ENCODE measurements at regions not wholly inside any gene's neighbourhood (a gene's known extent, or its start where the extent isn't known, plus 50 kb on each side); places are given as distances from the start of the nearest gene placed in this dataset.

DNA sequence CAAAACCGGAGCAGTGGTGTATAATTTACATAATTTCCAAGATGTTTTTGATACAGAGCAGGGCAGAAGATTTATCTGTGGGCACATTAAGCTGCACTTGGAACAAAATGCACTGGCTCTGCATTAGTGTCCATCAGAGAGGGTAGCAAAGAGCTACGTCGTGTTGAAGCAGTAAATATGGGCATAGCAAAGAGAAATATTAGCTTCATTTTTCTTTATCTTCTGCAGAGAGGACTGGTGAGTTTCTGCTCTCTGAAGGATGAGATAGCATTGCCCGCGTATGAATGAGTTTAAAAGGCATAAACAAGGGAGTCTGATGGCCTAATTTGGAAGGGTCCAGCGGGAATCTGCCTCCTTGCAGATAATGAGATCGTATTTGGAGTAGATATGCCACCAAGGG is 227.8 kb upstream of the CDH11 start:
- no peak for TF ChIP-seq POLR2A (IDR thresholded peaks at IDR 0.05)
- TF ChIP-seq, protein P1, sequence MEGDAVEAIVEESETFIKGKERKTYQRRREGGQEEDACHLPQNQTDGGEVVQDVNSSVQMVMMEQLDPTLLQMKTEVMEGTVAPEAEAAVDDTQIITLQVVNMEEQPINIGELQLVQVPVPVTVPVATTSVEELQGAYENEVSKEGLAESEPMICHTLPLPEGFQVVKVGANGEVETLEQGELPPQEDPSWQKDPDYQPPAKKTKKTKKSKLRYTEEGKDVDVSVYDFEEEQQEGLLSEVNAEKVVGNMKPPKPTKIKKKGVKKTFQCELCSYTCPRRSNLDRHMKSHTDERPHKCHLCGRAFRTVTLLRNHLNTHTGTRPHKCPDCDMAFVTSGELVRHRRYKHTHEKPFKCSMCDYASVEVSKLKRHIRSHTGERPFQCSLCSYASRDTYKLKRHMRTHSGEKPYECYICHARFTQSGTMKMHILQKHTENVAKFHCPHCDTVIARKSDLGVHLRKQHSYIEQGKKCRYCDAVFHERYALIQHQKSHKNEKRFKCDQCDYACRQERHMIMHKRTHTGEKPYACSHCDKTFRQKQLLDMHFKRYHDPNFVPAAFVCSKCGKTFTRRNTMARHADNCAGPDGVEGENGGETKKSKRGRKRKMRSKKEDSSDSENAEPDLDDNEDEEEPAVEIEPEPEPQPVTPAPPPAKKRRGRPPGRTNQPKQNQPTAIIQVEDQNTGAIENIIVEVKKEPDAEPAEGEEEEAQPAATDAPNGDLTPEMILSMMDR (IDR thresholded peaks at IDR 0.05), result no peak

All from uterus (tissue), 2 donors.